NT2/D1 (cell line): ENCODE measurements at regions not wholly inside any gene's neighbourhood (a gene's known extent, or its start where the extent isn't known, plus 50 kb on each side); places are given as distances from the start of the nearest gene placed in this dataset.

Experiments
- DNase-seq: peaks from one replicate; pipeline ENCODE4 v3.0.0-alpha.2; 2011; ENCODE audit warnings: low read depth, low spot score
- H3K27me3 ChIP-seq: 2 replicates; pipeline ENCODE4 v1.6.0; 2011; ENCODE audit warnings: mild to moderate bottlenecking; ENCODE audit not compliant: insufficient read length, insufficient read depth
- H3K36me3 ChIP-seq: 2 replicates; pipeline ENCODE4 v1.6.1; 2011; ENCODE audit warnings: mild to moderate bottlenecking, low read length, mixed read lengths; ENCODE audit not compliant: insufficient read depth, insufficient read length
- H3K4me1 ChIP-seq: 2 replicates; pipeline ENCODE4 v1.5.1; 2011; ENCODE audit not compliant: insufficient read depth, insufficient read length
- H3K4me3 ChIP-seq: 2 replicates; pipeline ENCODE4 v1.5.1; 2011; ENCODE audit warnings: low read depth; ENCODE audit not compliant: insufficient read length
- H3K9ac ChIP-seq: 2 replicates; pipeline ENCODE4 v1.6.0; 2011; ENCODE audit warnings: low read depth; ENCODE audit not compliant: insufficient read length
- H3K9me3 ChIP-seq: 2 replicates; pipeline ENCODE4 v1.5.1; 2011; ENCODE audit warnings: mild to moderate bottlenecking, low read length; ENCODE audit not compliant: insufficient read depth
- SUZ12 ChIP-seq: IDR thresholded peaks from 2 replicates; pipeline ENCODE4 v1.6.1; 2011; ENCODE audit not compliant: insufficient read length, insufficient read depth; ENCODE audit errors: extremely low read depth
- YY1 ChIP-seq: IDR thresholded peaks from 2 replicates; pipeline ENCODE4 v1.6.1; 2011; ENCODE audit not compliant: insufficient read length, insufficient read depth
- ZNF274 ChIP-seq: IDR thresholded peaks from 2 replicates; pipeline ENCODE4 v1.6.1; 2011; ENCODE audit warnings: mild to moderate bottlenecking, low read depth, low read length

GRCh38 chr11:69889400-69890318 is 70.4 kb upstream of the FGF3 start:
- Histone ChIP-seq H3K9ac (no peak overlapping the region), H3K27me3 (peaks cover 25% of the 10 kb centered on the region), H3K36me3 (no peaks in the 10 kb centered on the region), H3K4me3 (no peak overlapping the region), H3K9me3 (no peaks in the 10 kb centered on the region), H3K4me1 (peaks cover 2% of the 10 kb centered on the region)
- no peak for DNase-seq
- TF ChIP-seq ZNF274 (no peak), SUZ12 (no peak), YY1 (no peak)

- no peak overlapping the region for H3K4me3 ChIP-seq
- H3K36me3 ChIP-seq: no peaks in the 10 kb centered on the region
- H3K4me1 ChIP-seq: peaks cover 2% of the 10 kb centered on the region
- no peak for TF ChIP-seq SUZ12
- TF ChIP-seq ZNF274: no peak
- no peak for TF ChIP-seq YY1
- DNase-seq: no peak
- no peaks in the 10 kb centered on the region for H3K9me3 ChIP-seq
- no peak overlapping the region for H3K9ac ChIP-seq
- H3K27me3 ChIP-seq: peaks cover 25% of the 10 kb centered on the region
Observed at GRCh38 chr11:69890476-69890875, 71.3 kb upstream of the FGF3 start.

GRCh38 chr11:69891421-69892236 is 72.4 kb upstream of the FGF3 start:
- Histone ChIP-seq H3K4me1 (peaks cover 2% of the 10 kb centered on the region), H3K9ac (no peak overlapping the region), H3K4me3 (no peak overlapping the region), H3K27me3 (peaks cover 25% of the 10 kb centered on the region), H3K36me3 (no peaks in the 10 kb centered on the region), H3K9me3 (no peaks in the 10 kb centered on the region)
- DNase-seq: no peak
- TF ChIP-seq ZNF274 (no peak), SUZ12 (no peak), YY1 (no peak)

- Histone ChIP-seq H3K36me3 (no peaks in the 10 kb centered on the region), H3K9ac (peak overlapping the region; percentile 32), H3K27me3 (peaks cover 25% of the 10 kb centered on the region), H3K9me3 (no peaks in the 10 kb centered on the region), H3K4me1 (peaks cover 2% of the 10 kb centered on the region), H3K4me3 (no peak overlapping the region)
- TF ChIP-seq SUZ12 (no peak), ZNF274 (no peak), YY1 (no peak)
- no peak for DNase-seq
Observed at GRCh38 chr11:69892237-69892985, 73.2 kb upstream of the FGF3 start.

DNA sequence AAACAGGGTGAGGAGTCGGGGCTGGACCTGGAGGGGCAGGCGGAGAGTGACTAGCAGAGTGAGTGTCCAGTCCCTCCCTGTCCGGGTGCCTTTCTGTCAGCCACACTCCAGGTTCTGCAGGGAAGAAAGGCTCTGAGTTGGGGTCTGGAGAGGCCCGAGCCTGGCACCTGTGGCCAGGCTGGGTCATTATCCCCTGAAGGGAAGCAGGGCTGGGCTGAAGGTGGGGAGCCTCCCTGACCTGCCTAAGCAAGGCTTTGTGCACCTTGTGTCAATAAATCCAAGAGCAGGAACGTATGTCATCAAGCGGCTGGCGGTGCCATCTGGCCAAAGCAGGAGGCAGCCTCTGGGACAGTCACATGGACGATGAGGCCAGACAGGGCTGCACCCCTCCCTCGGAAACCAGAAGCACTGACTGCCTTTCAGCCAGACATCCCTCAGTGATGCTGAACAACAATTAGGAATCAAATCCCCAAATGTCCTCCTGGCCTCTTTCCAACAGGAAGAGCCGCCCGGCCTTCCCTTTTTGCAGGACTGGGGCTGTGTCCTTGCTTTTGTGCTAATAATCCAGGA is 73.9 kb upstream of the FGF3 start:
- H3K27me3 ChIP-seq: peaks cover 25% of the 10 kb centered on the region
- no peak for TF ChIP-seq SUZ12
- TF ChIP-seq ZNF274: no peak
- TF ChIP-seq YY1: no peak

GRCh38 chr11:69893631-69894030 is 74.4 kb upstream of the FGF3 start:
- peaks cover 2% of the 10 kb centered on the region for H3K4me1 ChIP-seq
- no peak for DNase-seq
- no peak overlapping the region for H3K9ac ChIP-seq
- H3K36me3 ChIP-seq: no peaks in the 10 kb centered on the region
- TF ChIP-seq YY1: no peak
- H3K27me3 ChIP-seq: peaks cover 25% of the 10 kb centered on the region
- H3K4me3 ChIP-seq: no peak overlapping the region
- H3K9me3 ChIP-seq: no peaks in the 10 kb centered on the region; the same call in 1 of the 2 replicates

More for the DNA sequence above, 73.9 kb upstream of the FGF3 start:
- Histone ChIP-seq H3K9ac (peak overlapping the region; percentile 32), H3K4me1 (peaks cover 2% of the 10 kb centered on the region), H3K4me3 (no peak overlapping the region), H3K36me3 (no peaks in the 10 kb centered on the region), H3K9me3 (no peaks in the 10 kb centered on the region; the same call in 1 of the 2 replicates)
- no peak for DNase-seq
